C1 segment of cervical spinal cord (tissue), 14 donors: ENCODE measurements at regions not wholly inside any gene's neighbourhood (a gene's known extent, or its start where the extent isn't known, plus 50 kb on each side); places are given as distances from the start of the nearest gene placed in this dataset.
"Not testable (repeated sequence)": the region's sequence is repeated elsewhere in the genome, so short reads cannot be mapped to it uniquely, and the experiment has no call there.

Source experiments
- DNase-seq, 14 donors: peaks; one replicate each; lab custom pipeline; 2025; lab: John Stamatoyannopoulos, UW

- no peak for DNase-seq
Observed at GRCh38 chr3:145248928-145249327, 912.1 kb downstream of the PLOD2 start.

DNA sequence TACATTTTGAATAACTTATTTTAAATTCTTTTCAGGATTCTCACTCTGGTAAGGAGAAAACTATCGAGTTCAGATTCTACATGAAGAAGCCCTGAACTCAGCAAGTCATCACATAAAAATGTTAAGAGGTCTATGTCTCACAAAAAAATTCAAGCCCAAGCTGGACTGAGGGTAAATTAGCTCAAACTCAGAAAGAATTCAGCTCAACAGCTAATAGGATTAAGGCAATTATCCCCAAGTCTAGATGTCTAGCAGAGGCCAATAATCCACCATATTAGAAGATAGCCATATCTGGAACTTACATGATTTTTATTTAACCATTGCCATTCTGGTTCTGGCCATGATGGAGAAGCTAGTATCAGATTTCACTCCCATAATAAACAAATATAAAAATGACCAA is 909.7 kb downstream of the PLOD2 start:
- DNase-seq: no peak

DNA sequence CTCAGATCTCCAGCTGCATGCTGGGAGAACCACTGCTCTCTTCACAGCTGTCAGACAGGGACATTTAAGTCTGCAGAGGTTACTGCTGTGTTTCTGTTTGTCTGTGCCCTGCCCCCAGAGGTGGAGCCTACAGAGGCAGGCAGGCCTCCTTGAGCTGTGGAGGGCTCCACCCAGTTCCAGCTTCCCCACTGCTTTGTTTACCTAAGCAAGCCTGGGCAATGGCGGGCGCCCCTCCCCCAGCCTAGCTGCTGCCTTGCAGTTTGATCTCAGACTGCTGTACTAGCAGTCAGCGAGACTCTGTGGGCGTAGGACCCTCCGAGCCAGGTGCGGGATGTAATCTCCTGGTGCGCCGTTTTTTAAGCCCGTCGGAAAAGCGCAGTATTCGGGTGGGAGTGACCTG is 903.0 kb downstream of the PLOD2 start:
- DNase-seq: not testable (repeated sequence)

DNA sequence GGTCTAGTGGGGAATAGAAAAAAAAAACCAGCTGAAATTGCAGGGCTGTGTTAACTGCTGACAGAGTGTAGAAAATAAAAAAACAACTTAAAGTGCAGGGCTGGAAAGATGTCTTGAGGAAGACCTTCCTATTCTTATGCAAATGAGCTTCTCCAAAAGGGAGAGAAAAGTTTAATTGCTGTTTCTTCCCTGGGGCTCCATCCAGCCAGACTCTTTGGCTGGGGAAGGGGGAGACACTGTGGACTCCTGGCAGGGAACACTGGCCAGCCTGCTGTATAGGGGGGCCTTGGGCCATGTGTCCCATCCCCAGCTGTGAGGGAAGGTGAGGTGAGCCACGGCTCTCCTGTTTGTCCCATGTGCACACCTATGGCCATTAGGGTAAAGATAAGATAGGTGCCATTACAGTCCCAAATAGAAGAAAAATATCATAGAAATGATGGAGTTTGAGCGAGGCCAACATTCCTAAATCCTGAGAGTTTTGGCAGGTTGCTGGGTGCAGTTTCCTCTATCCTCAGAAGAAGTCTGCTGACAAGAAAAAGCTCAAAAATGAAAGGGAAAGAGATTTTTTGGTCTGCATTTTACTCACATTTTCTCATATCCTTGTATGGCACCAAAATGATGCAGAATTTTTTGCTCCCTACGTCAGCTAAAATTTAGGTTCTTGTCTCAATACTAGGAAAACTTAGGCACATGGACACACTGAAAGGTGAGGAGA is 901.7 kb downstream of the PLOD2 start:
- DNase-seq: no peak

GRCh38 chr3:145263458-145263857 is 897.5 kb downstream of the PLOD2 start:
- DNase-seq: not testable (repeated sequence)

DNA sequence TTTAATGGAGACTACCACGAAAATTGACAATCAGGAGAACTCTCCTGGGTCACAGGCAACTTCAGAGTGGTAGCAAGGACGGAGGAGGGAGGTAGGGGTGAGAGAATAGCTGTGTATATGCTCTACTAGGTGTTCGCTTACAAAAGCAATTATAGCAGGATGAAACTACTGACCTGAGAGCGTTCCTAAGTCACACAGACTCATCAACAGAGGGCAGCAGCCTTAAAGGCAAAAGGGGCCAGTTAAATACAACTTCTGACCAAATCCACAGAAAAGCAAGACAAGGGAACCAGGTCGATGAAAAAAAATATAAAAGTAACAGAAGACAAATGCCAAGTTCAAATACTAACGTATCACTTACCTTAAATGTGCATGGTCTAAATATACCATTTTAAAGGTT is 894.6 kb downstream of the PLOD2 start:
- no peak for DNase-seq

GRCh38 chr3:145269106-145269505 is 891.9 kb downstream of the PLOD2 start:
- DNase-seq: no peak

- no peak for DNase-seq
Observed at GRCh38 chr3:145272684-145273083, 888.3 kb downstream of the PLOD2 start.

GRCh38 chr3:145282505-145282904 is 878.5 kb downstream of the PLOD2 start:
- DNase-seq: no peak

GRCh38 chr3:145286937-145287336 is 874.0 kb downstream of the PLOD2 start:
- DNase-seq: no peak

DNA sequence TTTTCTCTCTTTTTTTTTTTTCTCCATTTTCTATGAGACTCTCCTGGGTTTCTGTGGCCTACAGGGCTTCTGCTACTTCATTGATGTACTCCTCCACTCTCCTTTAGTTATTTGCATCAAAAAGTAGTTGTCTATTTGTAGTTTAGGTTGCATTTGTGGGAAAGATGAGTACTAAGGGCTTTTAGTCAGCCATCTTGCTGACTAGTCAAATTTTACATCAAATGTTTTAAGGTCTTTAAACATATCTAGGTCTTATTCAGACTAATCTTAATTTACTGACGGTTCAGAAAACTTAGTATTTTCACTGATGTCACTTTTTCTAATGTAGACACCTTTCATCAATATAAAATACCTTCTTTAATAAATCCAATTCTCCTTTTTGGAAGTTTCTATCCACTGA is 871.0 kb downstream of the PLOD2 start:
- no peak for DNase-seq

GRCh38 chr3:145294572-145294971 is 866.4 kb downstream of the PLOD2 start:
- no peak for DNase-seq

- no peak for DNase-seq
Observed at GRCh38 chr3:145307272-145307671, 853.7 kb downstream of the PLOD2 start.

DNA sequence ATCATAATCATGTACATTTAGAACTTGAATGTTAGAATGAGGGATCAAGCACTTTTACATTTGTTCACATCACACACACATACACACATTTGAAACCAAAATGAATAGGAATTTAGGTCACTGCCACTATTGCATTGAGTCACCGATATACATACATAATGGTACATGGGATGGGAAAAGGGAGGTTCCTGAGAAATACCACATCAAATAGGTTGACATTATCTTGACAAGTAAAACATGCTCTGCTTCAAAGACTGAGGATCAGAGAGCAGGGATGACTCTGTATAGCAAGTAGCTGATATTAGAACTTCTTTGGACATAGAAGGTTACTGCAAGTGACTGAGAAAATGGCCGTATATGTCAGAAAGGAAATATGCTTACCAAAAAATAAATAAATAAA is 847.2 kb downstream of the PLOD2 start:
- DNase-seq: no peak

DNA sequence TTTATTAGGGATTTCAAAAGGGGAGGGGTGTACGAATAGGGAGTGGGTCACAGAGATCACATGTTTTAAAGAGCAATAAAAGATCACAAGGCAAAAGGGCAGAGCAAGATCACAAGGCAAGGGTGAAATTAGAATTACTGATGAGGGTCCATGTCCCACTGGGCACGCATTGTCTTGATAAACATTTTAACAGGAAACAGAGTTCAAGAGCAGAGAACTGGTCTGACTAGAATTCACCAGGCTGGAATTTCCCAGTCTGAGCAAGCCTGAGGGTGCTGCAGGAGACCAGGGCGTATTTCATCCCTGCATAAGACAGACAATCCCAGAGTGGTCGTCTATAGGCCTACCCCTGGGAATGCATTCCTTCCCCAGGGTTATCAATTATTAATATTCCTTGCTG is 844.7 kb downstream of the PLOD2 start:
- not testable (repeated sequence) for DNase-seq

GRCh38 chr3:145326666-145327065 is 834.3 kb downstream of the PLOD2 start:
- no peak for DNase-seq

- not testable (repeated sequence) for DNase-seq
Observed at GRCh38 chr3:145333427-145333826, 827.6 kb downstream of the PLOD2 start.

DNA sequence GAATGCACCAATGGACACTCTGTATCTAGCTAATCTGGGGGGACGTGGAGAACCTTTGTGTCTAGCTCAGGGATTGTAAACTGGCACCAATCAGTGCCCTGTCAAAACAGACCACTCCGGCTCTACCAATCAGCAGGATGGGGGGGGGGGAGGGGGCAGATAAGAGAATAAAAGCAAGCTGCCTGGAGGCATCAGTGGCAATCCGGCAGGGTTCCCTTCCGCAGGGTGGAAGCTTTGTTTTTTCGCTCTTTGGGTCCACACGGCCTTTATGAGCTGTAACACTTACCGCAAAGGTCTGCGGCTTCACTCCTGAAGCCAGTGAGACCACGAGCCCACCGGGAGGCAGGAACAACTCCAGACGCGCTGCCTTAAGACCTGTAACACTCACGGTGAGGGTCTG is 827.1 kb downstream of the PLOD2 start:
- DNase-seq: no peak

DNA sequence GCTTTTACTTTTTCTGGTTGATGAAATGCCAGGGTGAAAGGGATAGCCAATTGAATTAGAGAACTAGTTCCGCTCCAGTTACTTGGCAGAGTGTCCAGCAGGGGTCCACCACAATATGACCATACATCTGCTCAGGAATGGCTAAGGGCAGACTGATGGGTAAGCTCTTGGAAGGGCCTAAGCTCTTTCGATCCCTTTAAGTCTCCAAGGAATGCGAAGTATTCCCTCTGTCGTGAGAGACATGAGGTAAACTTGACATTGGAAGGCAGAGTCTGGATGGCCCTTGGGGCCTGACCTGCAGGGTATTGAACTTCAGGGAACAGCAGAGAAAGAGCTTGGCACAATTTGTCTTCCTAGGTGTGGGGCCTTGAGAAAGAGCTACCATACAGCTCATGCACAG is 805.8 kb downstream of the PLOD2 start:
- DNase-seq: no peak

- no peak for DNase-seq
Observed at GRCh38 chr3:145357453-145357852, 803.5 kb downstream of the PLOD2 start.

- no peak for DNase-seq
Observed at GRCh38 chr3:145359040-145359439, 801.9 kb downstream of the PLOD2 start.

DNA sequence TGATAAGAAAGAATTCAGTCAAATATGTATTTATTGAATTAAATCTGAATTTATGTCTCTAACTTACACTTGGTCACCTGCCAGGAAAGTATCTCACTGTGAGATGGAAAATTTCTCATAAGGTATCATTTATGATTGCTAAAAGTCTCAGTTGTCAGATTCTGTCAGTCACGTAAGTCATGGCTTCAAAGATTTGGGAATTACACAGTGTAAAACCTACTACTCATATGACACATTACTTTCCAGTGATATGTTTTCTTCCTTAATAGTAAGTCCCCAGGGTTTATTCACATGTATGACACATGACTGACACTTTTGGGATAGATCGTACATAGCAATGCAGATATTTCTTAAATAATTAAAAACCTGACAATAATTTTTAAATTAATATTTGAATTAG is 792.2 kb downstream of the PLOD2 start:
- DNase-seq: no peak

GRCh38 chr3:145370870-145371269 is 790.1 kb downstream of the PLOD2 start:
- no peak for DNase-seq

DNA sequence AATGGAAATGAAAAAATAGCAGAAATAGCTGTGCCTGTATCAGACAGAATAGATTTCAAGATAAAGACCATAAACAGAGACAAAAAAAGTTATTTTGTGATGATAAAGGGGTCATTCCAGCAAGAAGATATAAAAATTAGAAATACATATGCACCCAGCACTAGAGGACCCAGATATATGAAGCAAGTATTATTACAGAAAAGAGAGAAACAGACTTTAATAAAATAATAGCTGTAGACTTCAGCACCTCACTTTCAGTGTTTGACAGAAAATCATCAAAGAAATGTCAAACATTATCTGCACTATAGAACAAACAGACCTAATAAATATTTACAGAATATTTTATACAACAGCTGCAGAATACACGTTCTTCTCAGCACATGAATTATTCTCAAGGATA is 783.7 kb downstream of the PLOD2 start:
- no peak for DNase-seq
